ENCODE measurements at regions not wholly inside any gene's neighbourhood (a gene's known extent, or its start where the extent isn't known, plus 50 kb on each side); places are given as distances from the start of the nearest gene placed in this dataset.

DNA sequence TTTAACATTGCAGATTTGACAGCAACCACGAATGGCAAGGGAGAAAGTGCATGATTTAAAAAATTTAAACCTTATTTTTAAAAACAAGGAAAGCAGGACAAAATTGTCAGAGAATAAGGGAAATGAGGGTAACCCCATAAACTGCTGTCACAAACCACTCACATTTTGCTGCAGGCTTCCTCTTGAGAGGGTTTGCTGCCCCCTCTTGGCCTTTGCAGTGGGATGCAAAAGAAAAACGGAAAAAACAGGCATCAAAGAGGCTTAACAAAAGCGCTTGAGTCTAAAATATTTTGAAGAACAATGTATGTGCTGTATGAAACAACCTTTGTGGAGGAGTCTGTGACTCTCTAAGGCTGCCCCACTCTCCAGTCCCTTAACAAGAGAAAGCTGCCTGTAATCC is 91.6 kb downstream of the TMX3 start:
- H3K4me3 ChIP-seq, result no peak overlapping the region
- 10% methylated on average over 2 of the region's 3 CpGs for WGBS
- no peak overlapping the region for H3K27ac ChIP-seq
- no peaks in the 10 kb centered on the region for H3K36me3 ChIP-seq
- intact Hi-C loops (cut with DNase I), result no loop called here
- no peaks in the 10 kb centered on the region for H3K27me3 ChIP-seq (replicated peaks; ENCODE audit: insufficient read depth)
- no peaks in the 10 kb centered on the region for H3K9me3 ChIP-seq
- DNase-seq (ENCODE audit: low spot score), result peak; percentile 22
- H3K4me1 ChIP-seq (replicated peaks), result no peaks in the 10 kb centered on the region
- no peak for TF ChIP-seq POLR2AphosphoS5 (IDR thresholded peaks at IDR 0.05)
- TF ChIP-seq, protein P1, sequence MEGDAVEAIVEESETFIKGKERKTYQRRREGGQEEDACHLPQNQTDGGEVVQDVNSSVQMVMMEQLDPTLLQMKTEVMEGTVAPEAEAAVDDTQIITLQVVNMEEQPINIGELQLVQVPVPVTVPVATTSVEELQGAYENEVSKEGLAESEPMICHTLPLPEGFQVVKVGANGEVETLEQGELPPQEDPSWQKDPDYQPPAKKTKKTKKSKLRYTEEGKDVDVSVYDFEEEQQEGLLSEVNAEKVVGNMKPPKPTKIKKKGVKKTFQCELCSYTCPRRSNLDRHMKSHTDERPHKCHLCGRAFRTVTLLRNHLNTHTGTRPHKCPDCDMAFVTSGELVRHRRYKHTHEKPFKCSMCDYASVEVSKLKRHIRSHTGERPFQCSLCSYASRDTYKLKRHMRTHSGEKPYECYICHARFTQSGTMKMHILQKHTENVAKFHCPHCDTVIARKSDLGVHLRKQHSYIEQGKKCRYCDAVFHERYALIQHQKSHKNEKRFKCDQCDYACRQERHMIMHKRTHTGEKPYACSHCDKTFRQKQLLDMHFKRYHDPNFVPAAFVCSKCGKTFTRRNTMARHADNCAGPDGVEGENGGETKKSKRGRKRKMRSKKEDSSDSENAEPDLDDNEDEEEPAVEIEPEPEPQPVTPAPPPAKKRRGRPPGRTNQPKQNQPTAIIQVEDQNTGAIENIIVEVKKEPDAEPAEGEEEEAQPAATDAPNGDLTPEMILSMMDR (IDR thresholded peaks at IDR 0.05), result peak in 3 of 4 experiments; percentile 47 to 53 (median 51)

DNA sequence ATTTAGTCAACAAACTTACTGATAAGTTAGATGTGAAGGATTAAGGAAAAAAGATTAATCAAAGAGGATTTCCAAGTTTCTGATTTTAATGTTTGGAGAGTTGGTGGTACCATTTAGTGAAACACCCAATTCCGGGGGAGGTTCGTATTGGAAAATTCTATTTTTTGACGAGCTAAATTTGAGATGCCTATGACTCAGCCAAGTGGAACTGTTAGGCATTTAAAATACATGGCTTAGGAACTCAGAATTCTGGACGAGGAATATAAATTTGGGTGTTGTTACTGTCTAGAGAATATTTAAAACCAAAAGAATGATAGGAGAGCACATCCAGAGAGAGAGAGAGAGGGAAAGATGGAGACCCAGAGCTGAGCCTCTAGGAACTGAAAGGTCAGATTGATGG is 103.6 kb downstream of the TMX3 start:
- Histone ChIP-seq H3K4me1 (replicated peaks) (no peaks in the 10 kb centered on the region), H3K36me3 (no peaks in the 10 kb centered on the region), H3K27me3 (replicated peaks; ENCODE audit: insufficient read depth) (no peaks in the 10 kb centered on the region), H3K4me3 (no peak overlapping the region), H3K27ac (no peak overlapping the region), H3K9me3 (no peaks in the 10 kb centered on the region)
- WGBS, result 86% methylated on average over 4 of the region's 4 CpGs
- no peak for TF ChIP-seq POLR2AphosphoS5 (IDR thresholded peaks at IDR 0.05)
- TF ChIP-seq, protein P1 (IDR thresholded peaks at IDR 0.05), result no peak
- no peak for TF ChIP-seq POLR2A (IDR thresholded peaks at IDR 0.05)
- intact Hi-C loops (cut with DNase I), result no loop called here
- no peak for DNase-seq (ENCODE audit: low spot score)

DNA sequence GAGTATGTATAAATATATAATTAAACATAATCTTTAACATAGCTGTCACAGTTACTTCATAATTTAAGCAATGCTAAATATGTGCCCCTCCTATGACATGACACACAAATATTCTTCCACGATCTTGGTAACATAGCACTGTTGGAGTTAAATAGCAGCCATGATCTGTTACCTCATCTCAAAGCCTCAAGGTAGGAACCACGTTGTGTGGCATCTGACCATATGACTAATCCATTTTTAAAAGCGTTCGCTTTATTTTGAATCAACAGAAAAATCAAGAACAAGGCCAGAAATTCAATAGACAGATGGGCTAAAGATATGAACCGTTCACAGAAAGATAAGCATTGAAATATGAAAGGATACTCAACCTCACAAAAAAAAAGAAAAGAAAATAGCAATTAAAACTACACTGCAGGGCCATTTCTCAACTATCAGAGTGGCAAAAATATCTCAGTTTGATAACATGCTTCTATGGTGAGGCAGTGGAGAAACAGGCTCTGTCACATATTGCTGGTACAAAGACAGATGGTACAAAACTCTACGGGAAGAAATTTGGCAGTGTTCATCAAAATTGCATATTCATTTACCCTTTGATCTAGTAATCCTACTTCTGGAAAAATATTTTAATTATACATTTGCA is 105.9 kb downstream of the TMX3 start:
- DNase-seq (ENCODE audit: low spot score), result no peak
- H3K4me3 ChIP-seq, result no peak overlapping the region
- intact Hi-C loops (cut with DNase I), result no loop called here
- no peaks in the 10 kb centered on the region for H3K4me1 ChIP-seq (replicated peaks)
- WGBS, result 77% methylated on average over 6 of the region's 6 CpGs
- H3K36me3 ChIP-seq, result no peaks in the 10 kb centered on the region
- no peaks in the 10 kb centered on the region for H3K27me3 ChIP-seq (replicated peaks; ENCODE audit: insufficient read depth)
- TF ChIP-seq POLR2A (IDR thresholded peaks at IDR 0.05) (no peak), POLR2AphosphoS5 (IDR thresholded peaks at IDR 0.05) (no peak)
- no peak overlapping the region for H3K27ac ChIP-seq
- no peaks in the 10 kb centered on the region for H3K9me3 ChIP-seq

DNA sequence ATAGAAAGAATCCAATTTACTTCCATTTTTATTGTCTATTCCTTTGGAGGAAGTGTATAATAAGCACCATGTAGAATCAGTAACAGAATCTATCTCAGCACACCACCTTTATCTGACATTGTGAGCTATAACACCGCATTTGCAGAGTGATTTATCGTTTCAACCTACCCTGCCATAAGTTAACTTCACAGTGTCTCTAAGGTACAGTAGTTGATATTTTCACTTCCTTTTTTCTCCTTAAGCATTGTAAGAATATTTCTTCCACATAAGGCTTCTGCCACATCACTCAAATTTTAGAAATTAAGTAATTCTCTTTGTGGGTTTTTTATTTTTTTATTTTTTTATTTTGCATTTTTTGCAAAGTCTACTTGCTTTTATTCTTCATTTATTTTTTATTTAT is 107.1 kb downstream of the TMX3 start:
- no peaks in the 10 kb centered on the region for H3K4me1 ChIP-seq (replicated peaks)
- no peaks in the 10 kb centered on the region for H3K27me3 ChIP-seq (replicated peaks; ENCODE audit: insufficient read depth)
- H3K4me3 ChIP-seq, result no peak overlapping the region
- TF ChIP-seq POLR2AphosphoS5 (IDR thresholded peaks at IDR 0.05), result no peak
- TF ChIP-seq, protein P1 (IDR thresholded peaks at IDR 0.05), result no peak
- TF ChIP-seq POLR2A (IDR thresholded peaks at IDR 0.05), result no peak
- DNase-seq (ENCODE audit: low spot score), result no peak
- intact Hi-C loops (cut with DNase I), result no loop called here
- H3K27ac ChIP-seq, result no peak overlapping the region
- no peaks in the 10 kb centered on the region for H3K36me3 ChIP-seq
- no peaks in the 10 kb centered on the region for H3K9me3 ChIP-seq
- WGBS, result 88% methylated on average over 2 of the region's 2 CpGs

DNA sequence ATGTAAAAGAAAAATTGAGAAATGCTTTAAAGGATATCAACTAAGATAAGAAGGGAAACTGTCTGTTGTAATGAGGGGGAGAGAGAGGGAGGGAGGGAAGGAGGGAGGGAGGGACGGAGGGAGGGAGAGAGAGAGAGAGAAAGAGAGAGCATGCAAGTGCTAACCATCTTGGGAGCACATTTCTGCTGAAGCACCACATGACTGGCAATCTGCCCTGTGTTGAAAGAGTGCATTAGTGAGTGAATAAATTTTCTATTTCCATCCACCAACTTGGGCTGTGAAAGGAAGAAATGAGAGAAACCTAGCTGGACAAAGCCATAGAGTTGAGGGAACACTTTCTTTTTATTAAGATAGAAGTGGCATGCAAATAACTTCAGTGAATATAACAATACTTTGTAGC is 110.7 kb downstream of the TMX3 start:
- intact Hi-C loops (cut with DNase I), result no loop called here
- TF ChIP-seq, protein P1 (IDR thresholded peaks at IDR 0.05), result no peak
- TF ChIP-seq POLR2A (IDR thresholded peaks at IDR 0.05) (no peak), POLR2AphosphoS5 (IDR thresholded peaks at IDR 0.05) (no peak)
- no peaks in the 10 kb centered on the region for H3K27me3 ChIP-seq (replicated peaks; ENCODE audit: insufficient read depth)
- H3K9me3 ChIP-seq, result no peaks in the 10 kb centered on the region
- H3K4me3 ChIP-seq, result no peak overlapping the region
- WGBS, result 29% methylated on average over 1 of the region's 1 CpG
- H3K27ac ChIP-seq, result no peak overlapping the region
- no peaks in the 10 kb centered on the region for H3K36me3 ChIP-seq
- no peak for DNase-seq (ENCODE audit: low spot score)
- no peaks in the 10 kb centered on the region for H3K4me1 ChIP-seq (replicated peaks)
